Amygdala (tissue), 56 donors: ENCODE measurements at regions not wholly inside any gene's neighbourhood (a gene's known extent, or its start where the extent isn't known, plus 50 kb on each side); places are given as distances from the start of the nearest gene placed in this dataset.

Source experiments
- DNase-seq, 56 donors: peaks; one replicate each; lab custom pipeline; 2025; lab: John Stamatoyannopoulos, UW

DNA sequence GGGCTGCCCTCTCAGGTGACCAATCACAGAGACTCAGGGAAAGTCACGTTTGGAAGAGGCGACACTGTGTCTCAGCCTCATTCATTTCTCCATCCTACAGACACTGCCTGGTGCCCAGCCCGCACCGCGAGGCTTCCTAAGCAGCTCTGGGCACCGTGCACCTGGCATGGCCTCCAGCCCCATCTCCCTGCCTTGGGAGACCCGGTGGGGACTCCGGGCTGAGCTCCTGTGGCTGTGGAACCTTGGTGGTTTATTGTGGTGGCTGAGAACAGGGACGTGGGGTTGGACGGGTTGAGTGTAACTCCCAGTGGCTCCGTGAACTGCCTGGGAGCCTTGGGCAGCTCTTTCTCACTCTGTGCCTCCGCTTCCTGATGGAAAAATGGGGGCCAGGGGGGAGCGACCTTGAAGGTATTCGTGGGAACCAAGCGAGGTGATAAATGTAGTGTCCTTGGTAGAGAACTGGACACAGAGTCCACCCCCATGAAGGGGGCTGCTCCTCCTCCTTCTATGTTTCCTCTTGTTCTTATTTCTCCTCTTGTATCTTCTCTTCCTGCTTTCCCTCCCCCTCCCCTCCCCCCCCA lies 215.4 kb downstream of the SEC14L1 start:
- no peak for DNase-seq

DNA sequence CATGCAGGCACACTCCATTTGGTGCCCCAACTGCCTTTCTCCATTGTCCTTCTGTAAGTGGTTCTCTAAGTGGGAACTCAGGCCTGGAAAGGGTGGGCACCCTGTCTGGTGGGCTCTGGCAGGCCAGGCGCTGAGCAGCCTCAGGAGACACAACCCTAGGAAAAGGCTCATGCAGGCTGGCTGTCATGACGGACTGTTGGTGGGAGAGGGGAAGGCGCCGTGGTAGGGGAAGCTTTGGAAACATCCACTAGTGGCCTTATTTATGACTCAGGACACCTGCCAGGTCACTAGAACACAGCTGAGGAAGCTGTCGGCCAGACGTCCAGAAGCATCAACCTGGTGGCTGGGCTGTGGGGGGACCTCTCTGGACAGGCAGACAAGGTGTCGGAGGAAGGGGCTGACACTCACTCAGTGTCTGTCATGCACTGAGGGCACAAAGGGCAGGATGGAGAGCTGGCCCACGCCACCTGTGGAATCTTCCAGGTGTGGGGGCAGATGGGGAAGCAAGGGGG lies 216.0 kb downstream of the SEC14L1 start:
- DNase-seq: no peak

DNA sequence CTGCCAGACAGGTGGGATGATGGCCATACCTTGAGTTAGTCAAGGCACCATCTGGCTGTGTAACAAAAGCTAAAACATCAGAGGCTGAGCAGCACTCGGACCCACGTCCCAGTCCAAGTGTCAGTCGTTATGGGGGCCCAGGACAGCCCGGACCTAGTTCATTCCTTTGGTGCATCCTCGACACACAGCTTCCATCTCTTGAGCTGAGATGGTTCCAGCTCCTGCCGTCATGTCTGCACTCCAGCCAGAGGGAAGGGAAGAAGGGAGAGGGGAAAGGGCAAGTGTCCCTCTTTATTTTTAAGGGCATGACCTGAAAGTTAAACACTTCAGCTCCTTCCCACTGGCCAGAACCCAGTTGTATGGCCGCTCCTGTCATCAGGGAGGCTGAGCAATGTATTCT lies 218.0 kb downstream of the SEC14L1 start:
- no peak for DNase-seq

DNA sequence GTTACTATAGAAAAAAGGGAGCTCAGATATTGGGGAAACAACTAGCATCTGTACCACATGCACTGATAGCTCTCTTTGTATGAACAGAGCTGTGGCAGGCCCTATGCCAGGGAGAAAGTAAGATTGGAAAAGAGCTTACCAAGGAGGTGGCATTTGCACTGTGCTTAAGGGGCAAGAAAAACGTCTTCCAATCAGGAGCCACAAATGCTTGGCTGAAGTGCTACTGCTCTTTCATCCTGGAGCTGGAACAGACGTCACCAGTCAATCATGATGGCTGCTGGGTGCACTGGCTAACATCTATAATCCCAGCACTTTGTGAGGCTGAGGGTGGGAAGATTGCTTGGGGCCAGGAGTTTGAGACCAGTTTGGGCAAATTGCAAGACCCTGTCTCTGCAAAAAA lies 218.5 kb downstream of the SEC14L1 start:
- DNase-seq: no peak

- no peak for DNase-seq
Observed at GRCh38 chr17:77361986-77362620, 221.3 kb downstream of the SEC14L1 start.

DNA sequence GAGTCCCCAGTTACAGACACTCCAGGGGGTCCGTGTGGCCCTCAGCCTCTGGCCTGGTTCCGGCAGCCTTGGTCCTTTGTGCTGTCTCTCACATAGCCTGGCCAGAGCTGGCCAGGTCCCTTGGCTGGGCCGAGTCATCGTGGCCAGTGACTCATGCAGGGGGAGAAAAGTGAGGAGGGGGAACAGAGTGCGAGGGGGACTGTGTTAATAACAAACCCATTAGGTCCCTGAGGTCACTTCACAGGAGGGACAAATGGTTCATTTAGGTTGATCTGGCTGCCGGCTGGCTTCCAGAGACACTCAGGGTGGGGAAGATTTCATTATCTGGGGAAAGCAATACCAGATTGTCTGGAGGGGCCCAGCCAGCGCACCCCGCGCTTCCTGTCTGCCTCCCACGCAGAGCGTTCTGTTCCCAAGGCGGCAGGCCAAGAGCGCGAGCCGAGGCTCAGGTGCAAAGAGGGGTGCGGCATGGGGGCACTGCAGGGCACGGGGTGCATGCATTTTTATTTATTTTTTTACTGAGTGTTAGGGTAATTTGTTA lies 223.1 kb downstream of the SEC14L1 start:
- DNase-seq: no peak

DNA sequence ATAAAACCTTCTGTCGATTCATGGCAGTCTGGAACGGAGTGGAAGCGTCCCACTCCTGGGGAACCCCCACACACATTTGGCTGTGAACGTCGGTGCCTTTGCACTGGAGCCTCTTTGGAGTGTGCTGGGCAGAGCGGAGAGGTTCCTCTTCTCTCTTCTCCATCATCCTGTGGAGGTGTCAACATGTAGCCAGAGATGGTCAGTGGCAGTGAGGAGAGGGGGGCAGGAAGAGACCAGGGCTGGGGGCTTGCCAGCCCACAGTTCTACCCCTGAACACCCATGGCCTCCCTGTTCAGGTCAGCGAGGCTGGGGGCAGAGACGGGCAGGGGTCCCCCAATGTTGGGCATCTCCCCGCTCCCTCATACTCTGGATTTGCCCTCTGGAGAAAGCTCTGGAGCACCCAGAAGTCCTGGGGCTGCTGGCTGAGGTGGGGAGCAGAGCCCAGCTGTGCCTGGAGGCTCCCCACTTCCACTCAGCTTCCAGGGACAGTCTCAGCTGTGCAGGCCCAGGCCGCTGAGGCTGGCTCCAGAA lies 223.7 kb downstream of the SEC14L1 start:
- DNase-seq: no peak

DNA sequence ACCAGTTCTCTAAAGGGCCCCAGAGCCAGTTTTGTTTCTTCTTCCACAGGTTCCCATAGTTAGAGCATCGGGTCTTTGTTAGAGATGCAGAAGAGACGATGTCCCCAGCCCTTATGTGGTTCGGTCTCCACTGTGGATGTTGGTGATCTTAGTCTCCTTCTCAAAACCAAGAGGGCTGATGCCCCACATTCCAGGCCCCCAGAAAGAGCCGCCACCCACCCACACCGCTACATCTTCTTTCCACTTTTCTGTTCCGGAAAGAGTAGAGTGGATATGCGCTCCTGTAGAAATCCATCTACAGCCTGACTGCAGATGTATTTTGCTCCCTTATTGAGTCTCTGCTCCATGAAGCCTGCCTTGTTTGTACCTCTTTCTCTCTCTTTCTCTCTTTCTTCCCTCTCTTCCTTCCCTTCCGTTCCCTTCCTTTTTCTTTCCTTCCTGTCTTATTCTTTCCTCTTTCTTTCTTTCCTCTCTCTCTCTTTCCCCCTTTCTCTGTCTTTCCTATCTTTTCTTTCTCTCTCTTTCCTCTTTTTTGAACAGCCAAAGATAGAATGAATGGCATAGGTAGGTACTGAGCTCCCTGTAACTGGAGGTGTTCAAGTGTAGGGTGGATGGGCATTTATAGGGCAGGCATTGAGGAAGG lies 224.3 kb downstream of the SEC14L1 start:
- no peak for DNase-seq

GRCh38 chr17:77365584-77366186 lies 224.9 kb downstream of the SEC14L1 start:
- peak in 4 of 56 donors; percentile 24 to 46 (median 30) for DNase-seq

GRCh38 chr17:77366206-77366557 lies 225.4 kb downstream of the SEC14L1 start:
- DNase-seq: no peak

- no peak for DNase-seq
Observed at GRCh38 chr17:77366558-77367245, 225.9 kb downstream of the SEC14L1 start.

- DNase-seq: no peak
Observed at GRCh38 chr17:77369544-77369971, 228.8 kb downstream of the SEC14L1 start.

DNA sequence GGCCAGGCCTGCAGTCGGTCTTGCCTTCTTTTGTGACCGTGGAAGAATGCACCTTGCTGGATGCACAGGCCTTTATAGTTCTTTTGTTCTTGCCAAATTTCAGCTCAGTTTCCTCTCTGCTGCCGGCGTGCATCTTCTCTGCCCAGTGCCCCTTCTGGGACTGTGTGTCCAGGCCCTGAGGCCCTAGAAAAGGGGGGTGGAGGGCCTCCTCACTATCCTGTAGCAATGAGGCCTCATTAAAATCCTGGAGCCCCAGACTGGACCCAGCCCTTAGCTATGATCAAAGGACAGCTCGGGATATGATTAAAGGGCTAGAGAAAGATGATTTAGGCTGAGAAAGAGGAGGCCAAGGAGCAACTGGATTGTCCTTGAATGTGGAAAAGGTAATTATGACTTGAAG lies 229.8 kb downstream of the SEC14L1 start:
- no peak for DNase-seq

DNA sequence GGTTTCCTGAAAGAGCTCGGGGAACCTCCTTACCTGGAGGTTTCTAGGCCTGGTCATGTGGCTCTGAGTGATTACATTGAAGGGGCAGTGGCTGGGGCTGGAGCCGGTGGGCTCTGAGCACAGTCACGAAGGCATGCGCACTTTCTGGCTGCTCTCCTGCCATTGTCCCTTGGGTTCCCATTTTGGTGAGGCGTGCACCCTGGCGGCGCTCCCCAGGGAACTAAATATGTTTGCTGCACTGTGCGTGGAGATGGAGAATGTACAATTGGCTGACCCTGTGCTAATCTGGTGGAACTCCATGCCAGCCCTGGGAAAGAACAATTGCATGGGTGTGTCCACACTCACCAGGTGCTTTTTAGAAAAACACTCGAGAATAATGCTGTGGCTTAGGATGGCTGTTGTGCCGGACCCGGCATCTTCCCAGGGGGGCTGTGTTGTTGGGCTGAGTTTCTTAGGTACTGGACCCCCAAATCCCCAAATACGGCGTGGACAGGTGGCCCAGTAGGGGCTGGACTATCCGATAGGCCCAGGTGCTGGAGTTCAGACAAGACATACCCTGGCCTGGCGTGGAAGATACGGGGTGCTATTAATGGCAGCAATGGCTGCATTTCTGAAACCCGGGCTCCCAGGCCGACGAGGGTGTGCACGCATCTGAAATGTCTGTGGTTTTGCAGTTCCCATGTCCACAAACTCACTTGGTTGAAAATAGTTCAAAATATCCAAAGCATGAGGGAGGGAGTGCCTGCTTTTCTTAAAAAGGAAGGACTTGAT lies 230.5 kb downstream of the SEC14L1 start:
- no peak for DNase-seq

DNA sequence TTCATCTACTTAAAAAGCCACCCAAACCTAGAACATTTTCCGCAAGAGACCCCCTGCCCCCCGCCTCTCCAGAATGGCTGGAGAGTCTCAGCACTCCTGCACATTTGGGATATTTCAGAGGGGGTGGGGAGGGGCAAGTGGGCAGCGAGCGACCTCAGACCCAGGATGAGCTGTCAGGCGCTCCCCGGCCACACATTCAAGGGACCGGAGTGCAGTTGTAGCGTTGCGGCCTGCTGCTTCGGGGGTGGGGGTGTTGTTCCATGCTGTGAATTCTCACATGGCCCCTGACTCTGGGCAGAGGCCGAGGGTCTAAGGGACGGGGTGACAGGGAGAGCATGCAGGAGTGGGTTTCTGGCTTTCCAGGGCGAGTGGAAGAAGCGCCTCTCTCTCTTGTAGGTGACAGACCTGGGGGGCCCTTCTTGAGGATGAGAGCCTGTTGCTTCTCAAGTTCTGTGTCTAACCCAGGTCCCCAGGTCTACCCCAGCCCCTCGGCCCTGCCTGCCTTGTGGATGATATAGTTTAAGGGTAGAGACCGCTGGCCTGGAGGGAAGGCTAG lies 231.2 kb downstream of the SEC14L1 start:
- DNase-seq: no peak

DNA sequence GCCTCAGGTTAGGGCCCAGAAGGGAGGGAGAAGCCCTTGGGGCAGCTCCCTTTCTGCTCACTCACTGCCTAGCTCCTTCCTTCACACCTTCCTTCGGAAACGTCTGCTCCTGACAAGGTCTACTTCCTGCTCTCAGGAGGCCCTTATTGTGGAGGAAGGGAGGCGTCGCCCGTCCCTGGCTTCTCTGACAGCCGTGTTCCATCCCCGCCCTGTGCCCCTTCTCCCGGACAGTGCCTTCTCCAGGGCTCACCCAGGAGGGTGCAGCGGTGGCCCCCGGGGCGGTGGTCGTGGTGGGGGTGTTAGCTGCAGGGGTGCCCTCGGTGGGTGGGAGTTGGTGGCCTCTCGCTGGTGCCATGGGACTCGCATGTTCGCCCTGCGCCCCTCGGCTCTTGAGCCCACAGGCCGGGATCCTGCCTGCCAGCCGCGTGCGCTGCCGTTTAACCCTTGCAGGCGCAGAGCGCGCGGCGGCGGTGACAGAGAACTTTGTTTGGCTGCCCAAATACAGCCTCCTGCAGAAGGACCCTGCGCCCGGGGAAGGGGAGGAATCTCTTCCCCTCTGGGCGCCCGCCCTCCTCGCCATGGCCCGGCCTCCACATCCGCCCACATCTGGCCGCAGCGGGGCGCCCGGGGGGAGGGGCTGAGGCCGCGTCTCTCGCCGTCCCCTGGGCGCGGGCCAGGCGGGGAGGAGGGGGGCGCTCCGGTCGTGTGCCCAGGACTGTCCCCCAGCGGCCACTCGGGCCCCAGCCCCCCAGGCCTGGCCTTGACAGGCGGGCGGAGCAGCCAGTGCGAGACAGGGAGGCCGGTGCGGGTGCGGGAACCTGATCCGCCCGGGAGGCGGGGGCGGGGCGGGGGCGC lies 231.9 kb downstream of the SEC14L1 start:
- DNase-seq: peak in 18 of 56 donors; percentile 7 to 71 (median 39)

GRCh38 chr17:77373299-77374169 lies 232.8 kb downstream of the SEC14L1 start:
- DNase-seq: peak in 2 of 56 donors; percentile 42 to 51
